CD14-positive monocyte (primary cell): ENCODE measurements at regions not wholly inside any gene's neighbourhood (a gene's known extent, or its start where the extent isn't known, plus 50 kb on each side); places are given as distances from the start of the nearest gene placed in this dataset.
"Not testable (repeated sequence)": the region's sequence is repeated elsewhere in the genome, so short reads cannot be mapped to it uniquely, and the experiment has no call there.

Source experiments
- DNase-seq, 3 donors: peaks; one replicate each; pipeline ENCODE4 v3.0.0-alpha.2; 2011 to 2022
- H2AFZ ChIP-seq: 2 replicates; pipeline ENCODE4 v1.6.0; 2012; ENCODE audit warnings: mild to moderate bottlenecking, low read depth, low read length, inconsistent platforms; ENCODE audit not compliant: insufficient read depth, poor library complexity, severe bottlenecking
- H3K27ac ChIP-seq, 2 donors: 1 replicate in 1 of 2; 2 replicates in 1 of 2; pipeline ENCODE4 v1.5.1; 2012 to 2013; ENCODE audit warnings: low read length in 2 of 2, control low read depth in 1 of 2, inconsistent platforms in 1 of 2, low read depth in 1 of 2, mild to moderate bottlenecking in 1 of 2
- H3K27me3 ChIP-seq, 2 donors: one replicate each; pipeline versions ENCODE4 v1.6.0 to v1.6.1; 2011 to 2013; ENCODE audit warnings: low read length in 2 of 2; ENCODE audit not compliant: control insufficient read depth in 2 of 2, insufficient read depth in 2 of 2
- H3K36me3 ChIP-seq, 2 donors: replicated peaks in 1 of 2; 1 replicate in 1 of 2; 2 replicates in 1 of 2; pipeline versions ENCODE4 v1.5.1 to v1.6.1; 2012 to 2013; ENCODE audit warnings: low read length in 2 of 2, control low read depth in 1 of 2, inconsistent platforms in 1 of 2, mild to moderate bottlenecking in 1 of 2; ENCODE audit not compliant: insufficient read depth in 2 of 2, control insufficient read depth in 1 of 2
- H3K4me1 ChIP-seq, 2 donors: 1 replicate in 1 of 2; 2 replicates in 1 of 2; pipeline versions ENCODE4 v1.5.1 to v1.6.1; 2012 to 2013; ENCODE audit warnings: low read length in 2 of 2, control low read depth in 1 of 2, inconsistent platforms in 1 of 2, mild to moderate bottlenecking in 1 of 2, moderate library complexity in 1 of 2; ENCODE audit not compliant: insufficient read depth in 2 of 2, control insufficient read depth in 1 of 2
- H3K4me2 ChIP-seq: replicated peaks from 2 replicates; pipeline ENCODE3; 2012; ENCODE audit warnings: low read length, moderate library complexity, mild to moderate bottlenecking; ENCODE audit not compliant: poor library complexity, severe bottlenecking; ENCODE audit errors: extremely low read depth
- H3K4me3 ChIP-seq, 3 experiments: fragments of 200-600 bp in 1 of 3; sonication (generic) in 1 of 3; replicated peaks in 1 of 3; 1 replicate in 2 of 3; 2 replicates in 1 of 3; pipeline ENCODE4 v1.5.1; 2011 to 2013; ENCODE audit warnings: low read length in 3 of 3, mild to moderate bottlenecking in 3 of 3, control low read depth in 2 of 3, low read depth in 2 of 3, inconsistent platforms in 1 of 3, moderate library complexity in 1 of 3
- H3K79me2 ChIP-seq: 2 replicates; pipeline ENCODE4 v1.6.0; 2012; ENCODE audit warnings: mild to moderate bottlenecking, control low read depth, inconsistent platforms, low read length, moderate library complexity; ENCODE audit not compliant: insufficient read depth
- H3K9ac ChIP-seq: 2 replicates; pipeline ENCODE4 v1.6.0; 2017; ENCODE audit warnings: low read length, mild to moderate bottlenecking; ENCODE audit not compliant: insufficient read depth, poor library complexity, severe bottlenecking
- H3K9me3 ChIP-seq, 2 donors: replicated peaks in 1 of 2; 1 replicate in 1 of 2; 2 replicates in 1 of 2; pipeline versions ENCODE4 v1.5.1 to v1.6.1; 2012 to 2013; ENCODE audit warnings: low read length in 2 of 2, control low read depth in 1 of 2; ENCODE audit not compliant: control insufficient read depth in 1 of 2, insufficient read depth in 1 of 2
- H4K20me1 ChIP-seq: 2 replicates; pipeline ENCODE4 v1.6.0; 2012; ENCODE audit warnings: mild to moderate bottlenecking, low read length, control low read depth, moderate library complexity; ENCODE audit not compliant: insufficient read depth
- H3K27ac Mint-ChIP-seq, 7 donors: one replicate each; pipeline ENCODE4 v1.8.0; 2020; ENCODE audit warnings: mild to moderate bottlenecking in 7 of 7, mixed read lengths in 7 of 7, moderate library complexity in 6 of 7, inconsistent platforms in 2 of 7
- H3K27me3 Mint-ChIP-seq, 3 donors: one replicate each; pipeline ENCODE4 v1.8.0; 2021 to 2022; ENCODE audit warnings: low read depth in 3 of 3, mild to moderate bottlenecking in 3 of 3, mixed read lengths in 3 of 3, moderate library complexity in 3 of 3, inconsistent platforms in 1 of 3
- H3K36me3 Mint-ChIP-seq, 2 donors: one replicate each; pipeline ENCODE4 v1.8.0; 2020; ENCODE audit warnings: mixed read lengths in 2 of 2, inconsistent platforms in 1 of 2, mild to moderate bottlenecking in 1 of 2
- H3K4me1 Mint-ChIP-seq: one replicate; pipeline ENCODE4 v1.8.0; 2020; ENCODE audit warnings: mild to moderate bottlenecking, mixed read lengths
- H3K4me3 Mint-ChIP-seq, 2 donors: one replicate each; pipeline ENCODE4 v1.8.0; 2020; ENCODE audit warnings: mild to moderate bottlenecking in 2 of 2, mixed read lengths in 2 of 2, moderate library complexity in 1 of 2
- H3K9me3 Mint-ChIP-seq, 7 donors: one replicate each; pipeline ENCODE4 v1.8.0; 2020 to 2022; ENCODE audit warnings: mixed read lengths in 7 of 7, mild to moderate bottlenecking in 6 of 7, moderate library complexity in 6 of 7, inconsistent platforms in 2 of 7
- CTCF ChIP-seq: fragments of 200-600 bp; IDR thresholded peaks from one replicate; pipeline ENCODE4 v1.8.0; 2022; ENCODE audit warnings: antibody characterized with exemption, mild to moderate bottlenecking
- WGBS: methylation state at CpG from one replicate; pipeline ENCODE4 v1.1.5; 2013; ENCODE audit warnings: missing lambda C conversion rate; ENCODE audit not compliant: insufficient coverage; 5-methylcytosine and 5-hydroxymethylcytosine counted together
- intact Hi-C, 2 donors: fragments of 100-400 bp; cut with micrococcal nuclease; formaldehyde crosslinking; loops; one replicate each; pipeline versions ENCODE4 v1.15.0 to v1.15.1; 2023

GRCh38 chrX:77347572-77347971 is 99.6 kb upstream of the FGF16 start:
- no peaks in the 10 kb centered on the region for H3K27me3 ChIP-seq
- no peak overlapping the region for H2AFZ ChIP-seq
- no peak overlapping the region for H3K4me2 ChIP-seq
- H3K4me3 Mint-ChIP-seq, result no peak overlapping the region
- no CpG with 5 or more reads among the region's 5 CpGs for WGBS
- H3K36me3 ChIP-seq, result no peaks in the 10 kb centered on the region
- H3K9me3 Mint-ChIP-seq, result peaks cover 5 to 14% (median 10%) of the 10 kb centered on the region in 7 donors
- no peak overlapping the region for H3K27ac ChIP-seq
- no peak overlapping the region for H3K9ac ChIP-seq
- DNase-seq, result no peak
- no peaks in the 10 kb centered on the region for H3K4me1 ChIP-seq
- no peaks in the 10 kb centered on the region for H3K79me2 ChIP-seq
- intact Hi-C loops, result no loop called here
- peaks cover 0 to 13% of the 10 kb centered on the region in 2 donors for H3K9me3 ChIP-seq
- no peaks in the 10 kb centered on the region for H4K20me1 ChIP-seq
- no peak for TF ChIP-seq CTCF
- no peak overlapping the region for H3K27ac Mint-ChIP-seq
- H3K4me3 ChIP-seq, result no peak overlapping the region
- peaks cover 0 to 2% (median 0%) of the 10 kb centered on the region in 3 donors for H3K27me3 Mint-ChIP-seq
- no peaks in the 10 kb centered on the region for H3K36me3 Mint-ChIP-seq
- H3K4me1 Mint-ChIP-seq, result no peaks in the 10 kb centered on the region

- Histone ChIP-seq H4K20me1 (no peaks in the 10 kb centered on the region), H2AFZ (no peak overlapping the region), H3K27me3 (no peaks in the 10 kb centered on the region), H3K4me1 (no peaks in the 10 kb centered on the region), H3K9me3 (peaks cover 5 to 11% of the 10 kb centered on the region in 2 donors), H3K36me3 (no peaks in the 10 kb centered on the region), H3K9ac (no peak overlapping the region), H3K4me2 (no peak overlapping the region), H3K27ac (no peak overlapping the region), H3K4me3 (no peak overlapping the region), H3K79me2 (no peaks in the 10 kb centered on the region)
- intact Hi-C loops, result no loop called here
- H3K36me3 Mint-ChIP-seq, result no peaks in the 10 kb centered on the region
- H3K4me3 Mint-ChIP-seq, result no peak overlapping the region
- TF ChIP-seq CTCF, result no peak
- H3K4me1 Mint-ChIP-seq, result no peaks in the 10 kb centered on the region
- H3K9me3 Mint-ChIP-seq, result peaks cover 8 to 20% (median 12%) of the 10 kb centered on the region in 7 donors
- no CpG with 5 or more reads among the region's 2 CpGs for WGBS
- no peak for DNase-seq
- H3K27ac Mint-ChIP-seq, result no peak overlapping the region
- no peaks in the 10 kb centered on the region for H3K27me3 Mint-ChIP-seq
Measured at GRCh38 chrX:77389891-77390290, 57.3 kb upstream of the FGF16 start.

- H3K4me2 ChIP-seq, H3K79me2 ChIP-seq, H3K4me3 Mint-ChIP-seq, H3K36me3 Mint-ChIP-seq, H3K4me1 Mint-ChIP-seq, H3K27me3 ChIP-seq, intact Hi-C loops, DNase-seq, H3K36me3 ChIP-seq, H3K27ac Mint-ChIP-seq, H3K9ac ChIP-seq, H4K20me1 ChIP-seq, H3K4me1 ChIP-seq, H2AFZ ChIP-seq, H3K27me3 Mint-ChIP-seq, H3K4me3 ChIP-seq, H3K27ac ChIP-seq: not testable (repeated sequence)
- peaks cover 5 to 11% of the 10 kb centered on the region in 2 donors for H3K9me3 ChIP-seq
- peaks cover 6 to 18% (median 14%) of the 10 kb centered on the region in 7 donors for H3K9me3 Mint-ChIP-seq
- WGBS, result 83% methylated on average over 1 of the region's 7 CpGs
Measured at GRCh38 chrX:77390365-77390764, 56.8 kb upstream of the FGF16 start.
